ENCODE measurements at regions not wholly inside any gene's neighbourhood (a gene's known extent, or its start where the extent isn't known, plus 50 kb on each side); places are given as distances from the start of the nearest gene placed in this dataset.

GRCh38 chr3:87575550-87575949 is 299.2 kb upstream of the POU1F1 start:
- TF ChIP-seq CTCF (IDR thresholded peaks at IDR 0.05), result no peak
- TF ChIP-seq EP300 (IDR thresholded peaks at IDR 0.05), result no peak
- no peak for TF ChIP-seq POLR2A (IDR thresholded peaks at IDR 0.05)
